GM23248 (cell line): ENCODE measurements at regions not wholly inside any gene's neighbourhood (a gene's known extent, or its start where the extent isn't known, plus 50 kb on each side); places are given as distances from the start of the nearest gene placed in this dataset.

Experiments
- EZH2 ChIP-seq: fragments of 200-600 bp; sonication (generic); IDR thresholded peaks from 2 replicates; pipeline ENCODE4 v1.6.1; 2018; ENCODE audit warnings: antibody characterized with exemption, mild to moderate bottlenecking; ENCODE audit not compliant: insufficient read depth, poor library complexity, severe bottlenecking
- EZH2phosphoT487 ChIP-seq: fragments of 200-600 bp; sonication (generic); IDR thresholded peaks from 2 replicates; pipeline ENCODE4 v1.6.1; 2018; ENCODE audit warnings: antibody characterized with exemption, moderate library complexity, mild to moderate bottlenecking, low read depth; ENCODE audit not compliant: insufficient read depth

DNA sequence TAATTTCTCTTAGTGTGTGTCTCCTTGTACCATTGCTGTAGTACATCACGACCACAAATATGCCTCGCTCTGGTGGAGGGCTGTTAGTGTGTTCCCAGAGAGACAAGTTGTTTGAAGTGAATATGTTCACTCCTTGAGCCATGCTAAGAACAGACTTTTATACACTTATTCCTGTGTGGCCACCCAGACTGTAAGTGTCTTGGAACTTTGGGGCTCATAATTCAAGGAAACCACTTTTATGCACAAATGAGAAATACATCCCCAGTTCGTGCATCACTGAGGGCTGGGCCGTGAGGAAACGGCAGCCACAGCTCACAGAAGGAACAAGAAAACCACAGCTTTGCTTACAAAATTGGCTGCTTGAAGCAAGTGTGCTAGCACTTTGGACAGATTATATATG lies 362.2 kb upstream of the DDHD1 start:
- TF ChIP-seq EZH2phosphoT487 (no peak), EZH2 (no peak)
